ENCODE measurements at regions not wholly inside any gene's neighbourhood (a gene's known extent, or its start where the extent isn't known, plus 50 kb on each side); places are given as distances from the start of the nearest gene placed in this dataset.

- Histone ChIP-seq H3K4me2 (ENCODE audit: control insufficient read depth, extremely low read depth, insufficient read depth, low read depth, low read length) (peak overlapping the region; percentile 43), H3K4me1 (ENCODE audit: control insufficient read depth, extremely low read depth, insufficient read depth, low read length) (peaks cover 19% of the 10 kb centered on the region), H2AFZ (ENCODE audit: control insufficient read depth, low read length) (no peak overlapping the region), H3K27ac (ENCODE audit: control insufficient read depth, insufficient read depth, low read length) (no peak overlapping the region), H3K9me1 (ENCODE audit: control insufficient read depth, extremely low read depth, insufficient read depth, low read length) (no peaks in the 10 kb centered on the region), H3K9ac (ENCODE audit: control insufficient read depth, extremely low read depth, insufficient read depth, low read length) (no peak overlapping the region), H4K20me1 (ENCODE audit: control insufficient read depth, extremely low read depth, insufficient read depth, low read length) (no peaks in the 10 kb centered on the region), H3K9me3 (ENCODE audit: control insufficient read depth, low read depth, low read length) (no peaks in the 10 kb centered on the region), H3K79me2 (ENCODE audit: control insufficient read depth, insufficient read depth, low read length) (no peaks in the 10 kb centered on the region), H3K36me3 (ENCODE audit: control insufficient read depth in 2 of 2, extremely low read depth in 1 of 2, insufficient read depth in 2 of 2, low read length in 2 of 2) (no peaks in the 10 kb centered on the region), H3K27me3 (ENCODE audit: control insufficient read depth, extremely low read depth, insufficient read depth, low read length) (no peaks in the 10 kb centered on the region), H3K4me3 (ENCODE audit: control insufficient read depth in 2 of 3, extremely low read depth in 1 of 3, insufficient read depth in 2 of 3, low read depth in 1 of 3, low read length in 3 of 3) (no peak overlapping the region)
- TF ChIP-seq EZH2 (IDR thresholded peaks at IDR 0.05; ENCODE audit: low read length): no peak
- no peak for TF ChIP-seq CTCF (optimal IDR thresholded peaks at IDR 0.05 in 1 of 3, IDR thresholded peaks at IDR 0.05 in 1 of 3, conservative IDR thresholded peaks at IDR 0.05 in 1 of 3; ENCODE audit: extremely low read depth in 1 of 3, insufficient read depth in 2 of 3, low read length in 3 of 3)
- DNase-seq (ENCODE audit: low read depth, low spot score) (no peak), FAIRE-seq (peak; percentile 34)
- dilution Hi-C loops (cut with MboI; ENCODE audit: extremely low pct_ligation_motif_present, low sequenced_read_pairs): no loop called here
These were observed 64.7 kb downstream of the NDUFS5 start for GRCh38 chr1:39090757-39091380.

GRCh38 chr1:39091845-39092645 lies 65.9 kb downstream of the NDUFS5 start:
- dilution Hi-C loops (cut with MboI; ENCODE audit: extremely low pct_ligation_motif_present, low sequenced_read_pairs): no loop called here

More at GRCh38 chr1:39091845-39092645, 65.9 kb downstream of the NDUFS5 start:
- FAIRE-seq (no peak), DNase-seq (ENCODE audit: low read depth, low spot score) (no peak)
- peak; percentile 65 to 75 (median 68) for TF ChIP-seq CTCF (optimal IDR thresholded peaks at IDR 0.05 in 1 of 3, IDR thresholded peaks at IDR 0.05 in 1 of 3, conservative IDR thresholded peaks at IDR 0.05 in 1 of 3; ENCODE audit: extremely low read depth in 1 of 3, insufficient read depth in 2 of 3, low read length in 3 of 3)
- TF ChIP-seq EZH2 (IDR thresholded peaks at IDR 0.05; ENCODE audit: low read length): no peak
- no peaks in the 10 kb centered on the region for H3K27me3 ChIP-seq (ENCODE audit: control insufficient read depth, extremely low read depth, insufficient read depth, low read length)
- H3K36me3 ChIP-seq (ENCODE audit: control insufficient read depth in 2 of 2, extremely low read depth in 1 of 2, insufficient read depth in 2 of 2, low read length in 2 of 2): no peaks in the 10 kb centered on the region
- no peak overlapping the region for H3K4me2 ChIP-seq (ENCODE audit: control insufficient read depth, extremely low read depth, insufficient read depth, low read depth, low read length)
- no peak overlapping the region for H2AFZ ChIP-seq (ENCODE audit: control insufficient read depth, low read length)
- H3K9me1 ChIP-seq (ENCODE audit: control insufficient read depth, extremely low read depth, insufficient read depth, low read length): no peaks in the 10 kb centered on the region
- H3K4me1 ChIP-seq (ENCODE audit: control insufficient read depth, extremely low read depth, insufficient read depth, low read length): peaks cover 19% of the 10 kb centered on the region
- no peak overlapping the region for H3K27ac ChIP-seq (ENCODE audit: control insufficient read depth, insufficient read depth, low read length)
- no peak overlapping the region for H3K9ac ChIP-seq (ENCODE audit: control insufficient read depth, extremely low read depth, insufficient read depth, low read length)
- no peaks in the 10 kb centered on the region for H3K79me2 ChIP-seq (ENCODE audit: control insufficient read depth, insufficient read depth, low read length)
- no peaks in the 10 kb centered on the region for H4K20me1 ChIP-seq (ENCODE audit: control insufficient read depth, extremely low read depth, insufficient read depth, low read length)
- no peak overlapping the region for H3K4me3 ChIP-seq (ENCODE audit: control insufficient read depth in 2 of 3, extremely low read depth in 1 of 3, insufficient read depth in 2 of 3, low read depth in 1 of 3, low read length in 3 of 3)
- H3K9me3 ChIP-seq (ENCODE audit: control insufficient read depth, low read depth, low read length): no peaks in the 10 kb centered on the region
